ENCODE measurements at regions not wholly inside any gene's neighbourhood (a gene's known extent, or its start where the extent isn't known, plus 50 kb on each side); places are given as distances from the start of the nearest gene placed in this dataset.
"Not testable (repeated sequence)": the region's sequence is repeated elsewhere in the genome, so short reads cannot be mapped to it uniquely, and the experiment has no call there.

- DNase-seq (ENCODE audit: low read depth in 2 of 2): no peak
These were observed 144.4 kb downstream of the PTBP2 start for GRCh38 chr1:96865731-96866685.

DNA sequence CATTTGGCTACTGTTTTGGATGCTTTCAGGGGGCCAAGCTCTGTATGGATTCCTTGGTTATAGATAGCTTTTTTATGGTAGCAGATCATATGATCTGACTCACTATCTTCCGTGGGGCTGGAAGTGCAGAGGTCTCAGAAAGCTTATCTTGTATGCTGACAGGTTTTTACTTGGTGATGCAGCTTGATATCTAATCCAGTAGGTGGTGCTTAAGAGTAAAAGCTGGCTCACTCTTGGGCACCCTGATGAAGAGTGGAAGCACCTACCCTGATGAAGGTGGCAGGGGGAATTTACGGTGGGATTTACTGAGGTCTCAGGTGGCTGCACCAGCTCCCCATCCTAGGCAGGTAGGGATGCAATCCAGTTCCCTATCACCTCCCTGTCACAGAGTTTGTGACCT, 151.2 kb downstream of the PTBP2 start:
- DNase-seq (ENCODE audit: low read depth in 2 of 2): no peak

DNA sequence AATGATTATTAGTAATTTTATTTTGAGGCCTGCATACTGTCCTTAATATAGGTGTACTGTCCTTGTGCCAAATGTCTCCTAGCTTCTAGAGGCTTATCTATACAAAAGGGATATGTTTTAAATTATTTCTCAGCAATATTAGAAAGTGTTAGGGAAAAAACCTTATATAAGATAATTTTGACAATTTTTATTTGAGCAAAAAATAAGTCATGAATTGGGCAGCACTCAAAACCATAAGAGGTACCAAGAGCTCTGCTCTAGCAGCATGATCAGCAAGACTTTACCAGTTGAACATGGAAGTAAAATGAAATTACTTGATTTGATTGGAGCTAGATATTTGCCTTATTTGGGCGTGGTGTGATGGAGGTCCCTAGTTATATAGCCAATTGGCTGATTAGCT, 157.1 kb downstream of the PTBP2 start:
- no peak for DNase-seq (ENCODE audit: low read depth in 2 of 2)

DNA sequence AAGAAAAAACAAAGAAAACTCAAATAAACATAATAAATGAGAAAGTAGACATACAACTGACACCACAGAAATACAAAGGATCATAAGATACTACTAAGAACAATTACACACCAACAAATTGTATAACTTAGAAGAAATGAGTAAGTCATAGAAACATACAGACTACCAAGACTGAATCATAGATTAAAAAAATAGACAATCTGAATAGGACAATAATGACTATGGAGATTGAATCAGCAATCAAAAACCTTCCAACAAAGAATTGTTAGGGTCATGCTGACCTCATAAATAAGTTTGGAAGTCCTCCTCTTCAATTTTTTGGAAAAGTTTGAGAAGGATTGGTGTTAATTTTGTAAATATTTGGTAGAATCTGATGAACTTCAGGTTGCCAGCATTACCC, 159.0 kb downstream of the PTBP2 start:
- DNase-seq (ENCODE audit: low read depth in 2 of 2): no peak

DNA sequence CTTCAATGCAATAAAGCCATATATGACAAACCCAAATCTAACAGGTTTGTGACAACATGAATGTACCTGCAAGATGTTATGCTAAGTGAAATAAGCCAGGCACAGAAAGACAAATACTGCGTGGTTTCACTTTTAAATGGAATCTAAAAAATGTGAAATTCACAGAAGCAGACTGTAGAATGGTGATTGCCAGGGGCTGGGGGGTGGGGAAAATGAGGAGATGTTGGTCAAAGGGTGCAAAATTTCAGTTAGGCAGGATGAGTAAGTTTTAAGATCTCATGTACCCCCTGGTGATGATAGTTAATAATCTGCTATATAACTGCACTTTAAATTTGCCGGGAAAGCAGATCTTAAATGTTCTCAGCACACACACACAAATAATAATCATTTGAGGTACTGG, 160.5 kb downstream of the PTBP2 start:
- no peak for DNase-seq (ENCODE audit: low read depth in 2 of 2)

DNA sequence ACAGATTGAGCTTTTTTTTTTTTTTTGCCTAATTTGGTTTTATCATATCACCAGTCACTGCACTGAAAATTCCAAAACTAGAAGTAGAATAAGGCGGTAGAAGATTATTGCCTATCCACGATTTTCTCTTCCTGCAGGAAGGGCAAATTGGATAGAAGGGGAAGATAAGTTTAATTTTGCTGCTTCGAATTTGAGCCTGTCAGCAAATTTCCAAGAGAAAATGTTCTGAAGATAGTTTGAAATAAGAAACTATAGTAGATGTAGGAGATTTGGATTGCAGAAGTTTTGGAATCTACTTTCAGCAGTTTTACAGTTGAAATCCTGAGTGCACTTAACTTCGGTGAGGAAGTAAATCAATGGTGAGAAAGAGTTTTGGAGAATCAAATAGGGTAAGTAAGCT, 164.9 kb downstream of the PTBP2 start:
- no peak for DNase-seq (ENCODE audit: low read depth in 2 of 2)

- no peak for DNase-seq (ENCODE audit: low read depth in 2 of 2)
These were observed 165.9 kb downstream of the PTBP2 start for GRCh38 chr1:96887501-96887900.

DNA sequence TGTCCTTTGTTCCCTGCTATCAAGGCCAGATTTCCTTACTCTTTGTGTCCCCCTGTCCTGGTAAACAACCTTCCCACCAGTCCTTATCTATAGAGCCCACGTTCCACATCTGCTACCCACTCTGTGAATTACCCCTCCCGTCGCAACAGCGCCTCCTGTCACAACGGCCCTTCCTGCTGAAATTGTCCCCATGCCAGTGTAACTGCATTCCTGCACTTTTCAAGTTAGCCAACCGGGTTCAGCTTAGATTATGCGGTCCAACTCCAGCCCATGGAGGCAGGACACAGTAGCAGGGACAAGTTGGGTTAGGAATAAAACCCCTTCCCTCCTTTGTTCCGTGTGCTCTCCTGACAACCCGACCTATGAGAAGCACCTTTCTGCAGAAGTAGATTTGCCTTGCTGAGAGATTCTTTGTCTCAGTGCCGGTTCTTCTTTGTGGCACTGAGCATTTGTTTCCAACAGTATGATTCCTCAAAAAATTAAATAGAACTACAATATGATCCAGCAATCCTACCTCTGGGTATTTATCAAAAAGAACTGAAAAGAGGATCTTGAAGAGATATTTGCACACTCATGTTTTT, 180.3 kb downstream of the PTBP2 start:
- DNase-seq (ENCODE audit: low read depth in 2 of 2): no peak

DNA sequence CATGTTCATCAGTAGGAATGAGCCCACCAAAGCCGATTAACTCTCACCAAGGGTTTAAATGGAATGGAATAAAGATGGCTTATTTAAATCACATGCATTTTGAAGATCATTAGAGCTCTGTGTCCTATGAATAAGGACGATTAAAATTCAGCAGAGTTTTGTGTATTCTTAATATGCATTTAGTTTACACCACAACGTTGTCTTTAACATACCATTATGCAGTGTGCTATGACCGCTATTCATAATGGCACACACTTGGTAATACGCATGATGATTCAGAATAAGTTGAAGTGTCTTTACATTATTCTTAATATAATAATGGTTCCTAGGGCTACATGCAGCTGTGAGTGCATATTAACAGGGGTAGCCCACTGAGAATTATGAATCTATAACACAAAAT, 190.7 kb downstream of the PTBP2 start:
- DNase-seq (ENCODE audit: low read depth in 2 of 2): no peak

GRCh38 chr1:96915701-96916100, 194.1 kb downstream of the PTBP2 start:
- not testable (repeated sequence) for DNase-seq (ENCODE audit: low read depth in 2 of 2)

- no peak for DNase-seq (ENCODE audit: low read depth in 2 of 2)
These were observed 196.8 kb downstream of the PTBP2 start for GRCh38 chr1:96918406-96918805.

DNA sequence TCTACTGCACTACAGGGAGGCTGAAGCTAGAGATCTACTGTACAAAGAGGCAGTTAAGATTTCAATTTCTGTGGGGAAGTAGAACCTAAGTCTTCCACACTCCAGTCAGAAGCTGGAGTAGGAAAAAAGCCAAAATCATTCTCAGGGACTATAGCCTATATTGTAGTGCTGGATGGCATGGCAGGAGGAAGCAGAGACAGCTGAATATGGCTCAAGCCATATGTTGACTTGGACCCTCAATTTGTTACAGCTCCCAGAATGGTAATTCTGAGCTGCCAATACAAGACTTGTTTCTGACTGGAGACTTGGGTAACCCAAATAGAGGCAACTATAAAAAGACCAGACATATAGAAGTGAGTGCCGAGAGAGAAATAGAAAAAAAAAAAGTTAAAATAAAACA, 200.6 kb downstream of the PTBP2 start:
- DNase-seq (ENCODE audit: low read depth in 2 of 2): no peak

DNA sequence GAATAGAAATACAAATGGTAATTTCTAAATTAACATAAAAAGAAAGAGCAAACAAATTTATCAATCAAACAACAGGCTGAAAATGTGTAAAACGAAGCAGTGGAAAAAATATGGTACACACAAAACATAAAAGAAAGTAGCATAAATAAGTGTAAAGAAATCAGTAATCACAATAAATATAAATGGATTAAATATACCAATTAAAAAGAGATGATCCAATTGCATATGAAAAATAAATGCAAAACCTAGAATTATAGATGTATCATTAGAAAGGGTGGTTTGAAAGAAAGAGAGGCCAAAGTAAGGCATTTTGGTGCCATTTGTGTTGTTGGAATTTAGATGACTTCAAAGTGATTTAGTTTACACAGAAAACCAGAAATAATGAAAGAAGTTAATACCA, 202.2 kb downstream of the PTBP2 start:
- no peak for DNase-seq (ENCODE audit: low read depth in 2 of 2)

DNA sequence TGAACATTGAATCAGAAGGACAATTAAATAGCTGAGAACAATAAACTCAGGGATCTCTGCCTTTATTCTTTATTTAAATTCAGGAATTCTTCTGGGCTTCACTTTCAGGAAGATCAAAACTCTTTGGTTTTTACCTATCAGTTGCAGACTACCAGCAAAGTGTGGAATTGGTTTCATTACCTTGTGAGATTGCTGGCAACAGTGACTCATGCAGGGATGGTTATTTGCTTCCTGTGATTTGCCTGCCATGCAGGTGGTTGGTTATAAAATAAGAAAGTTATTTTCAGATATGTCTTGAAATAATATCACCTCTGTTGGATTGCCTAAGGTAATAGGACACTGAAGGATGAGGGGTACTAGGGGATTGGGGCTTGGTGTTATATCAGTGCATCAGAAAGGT, 204.6 kb downstream of the PTBP2 start:
- DNase-seq (ENCODE audit: low read depth in 2 of 2): no peak

- DNase-seq (ENCODE audit: low read depth in 2 of 2): no peak
These were observed 205.5 kb downstream of the PTBP2 start for GRCh38 chr1:96927125-96927524.

GRCh38 chr1:96931136-96931535, 209.6 kb downstream of the PTBP2 start:
- no peak for DNase-seq (ENCODE audit: low read depth in 2 of 2)

DNA sequence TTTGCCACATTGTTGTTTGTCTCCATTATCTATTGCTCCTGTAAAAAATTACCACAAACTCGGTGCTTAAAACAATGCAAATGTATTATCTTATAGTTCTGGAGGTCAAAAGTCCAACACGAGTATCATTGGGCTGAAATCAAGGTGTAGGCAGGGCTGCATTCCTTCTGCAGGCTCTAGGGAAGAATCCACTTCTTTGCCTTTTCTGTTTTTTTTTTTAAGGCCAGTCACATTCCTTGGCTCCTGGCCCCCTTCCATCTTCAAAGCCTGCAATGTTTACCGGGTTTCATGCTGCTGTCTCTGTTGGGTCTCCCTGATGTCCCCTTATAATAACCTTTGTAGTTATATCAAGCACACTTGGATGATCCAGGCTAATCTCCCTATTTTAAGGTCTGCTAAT, 212.7 kb downstream of the PTBP2 start:
- DNase-seq (ENCODE audit: low read depth in 2 of 2): no peak

DNA sequence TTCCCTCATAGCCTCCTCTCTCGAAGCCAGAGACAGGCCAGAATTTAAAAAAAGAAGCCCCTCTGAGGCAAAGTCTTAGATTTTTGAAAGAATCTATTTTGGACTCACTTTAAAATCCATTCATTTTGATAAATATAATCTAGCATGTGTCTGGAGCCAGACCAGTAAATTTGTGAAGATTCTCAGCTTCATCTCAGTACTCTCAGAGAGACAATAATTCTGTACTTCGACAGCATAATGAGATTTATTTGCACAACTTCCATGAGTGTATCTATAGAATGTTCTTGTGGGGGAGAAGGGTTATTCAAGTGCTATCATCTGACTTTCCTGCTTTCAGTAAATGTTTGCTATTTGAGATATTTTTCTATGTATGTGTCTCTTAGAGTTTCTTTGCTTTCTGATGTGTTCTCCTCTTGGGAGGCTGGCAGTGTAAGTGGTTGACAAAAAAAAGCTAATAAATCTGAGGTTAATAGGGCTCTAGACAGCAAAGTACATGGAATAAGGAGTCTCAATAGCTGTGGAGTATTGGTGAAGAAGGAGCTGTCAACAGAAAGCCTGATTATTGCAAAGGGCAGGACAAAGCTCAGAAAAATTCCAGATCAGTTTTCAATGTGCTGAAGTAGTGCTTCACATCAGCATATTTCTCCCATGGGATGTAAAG, 223.0 kb downstream of the PTBP2 start:
- DNase-seq (ENCODE audit: low read depth in 2 of 2): no peak

DNA sequence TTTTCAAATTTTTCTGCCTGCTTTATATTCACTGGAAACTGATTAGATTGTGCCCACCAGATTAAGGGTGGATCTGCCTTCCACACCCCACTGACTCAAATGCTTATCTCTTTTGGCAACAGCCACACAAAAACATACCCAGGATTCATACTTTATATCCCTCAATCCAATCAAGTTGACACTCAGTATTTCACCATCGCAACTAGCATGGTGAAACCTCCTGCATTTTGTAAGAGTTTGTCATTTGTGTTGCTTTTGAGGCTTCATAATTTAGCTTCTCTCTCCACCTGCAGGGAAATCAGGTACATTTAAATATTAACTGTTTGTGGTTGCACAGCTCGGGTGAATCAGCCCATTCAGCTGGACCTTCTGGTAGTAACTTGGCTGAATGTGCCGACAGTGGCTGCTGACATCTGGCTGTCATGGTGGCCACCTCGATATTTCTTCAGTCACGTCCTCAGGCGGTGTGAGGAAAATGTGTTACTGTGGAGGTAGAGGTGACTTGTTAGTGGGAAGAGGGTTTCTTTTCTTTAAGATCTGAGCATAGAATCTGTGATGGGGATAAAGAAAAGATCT, 224.0 kb downstream of the PTBP2 start:
- DNase-seq (ENCODE audit: low read depth in 2 of 2): no peak

DNA sequence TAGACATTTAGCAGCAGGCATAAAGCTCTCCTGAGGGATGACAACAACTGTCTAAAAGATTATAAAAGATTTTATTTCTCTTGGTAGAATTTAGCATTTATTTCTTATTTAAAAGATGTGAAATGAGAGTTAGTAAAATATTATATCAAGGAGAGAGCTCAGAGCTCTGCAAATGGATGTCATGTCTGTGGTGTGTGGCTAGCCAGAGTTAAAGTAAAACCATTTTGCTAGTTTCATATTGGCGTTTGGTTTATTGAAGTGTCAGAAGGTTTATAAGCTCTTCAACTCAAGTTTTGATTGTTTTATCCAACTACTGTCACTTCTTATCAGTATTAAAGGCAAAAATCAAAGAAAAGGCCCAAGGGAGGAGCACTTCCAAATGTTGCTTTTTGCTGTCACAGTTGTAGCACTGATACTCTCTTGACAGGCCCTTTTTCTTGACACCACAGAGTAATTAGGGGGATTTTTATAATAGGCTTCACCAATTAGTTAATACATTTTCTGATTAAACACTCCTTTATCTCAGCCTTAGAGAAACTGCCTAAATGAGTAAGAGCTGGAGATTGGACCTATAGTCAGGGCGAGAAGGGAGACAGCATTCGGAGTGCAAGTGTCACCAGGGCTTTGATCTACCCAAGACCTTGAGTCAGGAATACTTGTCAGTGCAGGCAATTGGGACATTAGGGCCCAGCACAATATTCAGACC, 233.9 kb downstream of the PTBP2 start:
- DNase-seq (ENCODE audit: low read depth in 2 of 2): no peak

DNA sequence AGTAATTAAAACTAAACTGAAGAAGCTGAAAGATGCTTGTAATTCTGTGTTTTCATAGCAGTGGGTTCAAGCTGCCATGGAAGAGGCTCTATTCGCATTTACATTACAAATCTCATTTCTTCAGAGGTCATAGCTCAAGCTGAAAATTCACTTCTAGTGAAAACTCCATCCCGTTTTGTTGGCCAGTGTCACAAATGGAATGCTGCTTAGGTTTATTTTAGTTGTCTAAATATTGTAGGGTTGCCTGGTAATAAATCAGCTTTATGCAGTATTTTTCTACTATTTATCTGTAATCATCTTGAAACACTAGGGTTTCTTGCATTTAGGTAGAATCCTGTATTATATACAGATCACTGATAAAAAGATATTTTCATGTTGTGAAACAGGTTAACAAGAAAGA, 240.6 kb downstream of the PTBP2 start:
- DNase-seq (ENCODE audit: low read depth in 2 of 2): no peak

DNA sequence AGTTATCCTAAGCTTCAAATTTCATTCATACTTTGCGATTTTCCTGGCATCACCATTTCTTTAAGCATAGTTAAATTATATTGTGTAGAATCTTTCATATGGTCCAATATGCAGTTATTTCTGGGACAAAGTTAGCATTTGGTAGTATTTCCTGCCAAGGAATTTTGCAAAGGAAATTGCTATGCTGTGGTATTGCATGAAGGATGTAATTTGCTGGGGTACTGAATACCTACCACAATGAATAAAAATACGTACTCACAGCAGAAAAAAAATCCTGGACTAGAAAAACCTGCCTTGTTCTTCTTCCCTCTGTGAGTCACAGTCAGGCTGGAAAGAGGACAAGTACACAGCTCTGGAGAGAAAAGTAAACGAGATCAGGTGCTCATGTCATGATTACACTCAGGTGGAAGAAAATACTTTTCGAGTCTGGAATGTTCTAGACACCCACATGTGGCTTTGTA, 241.2 kb downstream of the PTBP2 start:
- no peak for DNase-seq (ENCODE audit: low read depth in 2 of 2)

Data from activated CD4-positive, alpha-beta T cell treated with anti-CD3 and anti-CD28 coated beads for 24 hours (primary cell).